ENCODE measurements at regions not wholly inside any gene's neighbourhood (a gene's known extent, or its start where the extent isn't known, plus 50 kb on each side); places are given as distances from the start of the nearest gene placed in this dataset.

GRCh38 chr10:28375399-28376354 lies 72.8 kb upstream of the MPP7 start:
- Histone ChIP-seq H2BK15ac (ENCODE audit: low read depth, poor library complexity, severe bottlenecking) (no peak overlapping the region), H3K4me3 (ENCODE audit: insufficient read depth in 1 of 2, low read depth in 1 of 2, low read length in 2 of 2) (no peak overlapping the region), H3K23ac (ENCODE audit: low read length in 2 of 2) (no peak overlapping the region), H3K18ac (ENCODE audit: low read depth in 1 of 2, low read length in 2 of 2) (no peak overlapping the region), H3K27me3 (ENCODE audit: control insufficient read depth in 1 of 2, insufficient read depth in 1 of 2, low read length in 2 of 2) (peaks cover 0 to 12% of the 10 kb centered on the region in 2 experiments), H3K9me3 (ENCODE audit: control insufficient read depth, low read length) (no peaks in the 10 kb centered on the region), H3K9ac (ENCODE audit: low read length) (no peak overlapping the region), H2AK5ac (ENCODE audit: low read length, severe bottlenecking) (no peak overlapping the region), H2BK12ac (ENCODE audit: low read length in 2 of 2) (no peak overlapping the region), H2BK120ac (ENCODE audit: low read depth, low read length) (no peak overlapping the region), H3K79me1 (replicated peaks; ENCODE audit: low read length, poor library complexity, severe bottlenecking) (no peaks in the 10 kb centered on the region), H3K4ac (ENCODE audit: low read depth in 1 of 2, low read length in 2 of 2) (no peak overlapping the region), H4K91ac (ENCODE audit: low read length) (no peak overlapping the region), H4K8ac (ENCODE audit: low read length) (no peak overlapping the region), H2AFZ (ENCODE audit: low read depth, low read length) (no peak overlapping the region), H3K27ac (ENCODE audit: low read length, poor library complexity, severe bottlenecking) (no peak overlapping the region), H3K14ac (ENCODE audit: low read length in 2 of 2) (no peak overlapping the region), H3K4me1 (ENCODE audit: control insufficient read depth, insufficient read depth, low read depth, low read length) (no peaks in the 10 kb centered on the region), H3K4me2 (ENCODE audit: low read length, poor library complexity, severe bottlenecking) (no peak overlapping the region), H2BK5ac (ENCODE audit: low read depth, low read length, poor library complexity, severe bottlenecking) (no peak overlapping the region), H3K36me3 (ENCODE audit: control insufficient read depth in 1 of 2, insufficient read depth in 2 of 2, low read depth in 1 of 2, low read length in 2 of 2) (no peaks in the 10 kb centered on the region)
- peak; percentile 17 for DNase-seq
- 66% methylated on average over 9 of the region's 10 CpGs for WGBS

- Histone ChIP-seq H3K23ac (ENCODE audit: low read length in 2 of 2) (no peak overlapping the region), H2BK120ac (ENCODE audit: low read depth, low read length) (no peak overlapping the region), H3K4ac (ENCODE audit: low read depth in 1 of 2, low read length in 2 of 2) (no peak overlapping the region), H2BK5ac (ENCODE audit: low read depth, low read length, poor library complexity, severe bottlenecking) (no peak overlapping the region), H3K4me2 (ENCODE audit: low read length, poor library complexity, severe bottlenecking) (no peak overlapping the region), H2BK12ac (ENCODE audit: low read length in 2 of 2) (no peak overlapping the region), H3K9me3 (ENCODE audit: control insufficient read depth, low read length) (no peaks in the 10 kb centered on the region), H3K4me1 (ENCODE audit: control insufficient read depth, insufficient read depth, low read depth, low read length) (no peaks in the 10 kb centered on the region), H3K79me1 (replicated peaks; ENCODE audit: low read length, poor library complexity, severe bottlenecking) (no peaks in the 10 kb centered on the region), H3K27ac (ENCODE audit: low read length, poor library complexity, severe bottlenecking) (no peak overlapping the region), H3K4me3 (ENCODE audit: insufficient read depth in 1 of 2, low read depth in 1 of 2, low read length in 2 of 2) (no peak overlapping the region), H3K36me3 (ENCODE audit: control insufficient read depth in 1 of 2, insufficient read depth in 2 of 2, low read depth in 1 of 2, low read length in 2 of 2) (no peaks in the 10 kb centered on the region), H3K18ac (ENCODE audit: low read depth in 1 of 2, low read length in 2 of 2) (no peak overlapping the region), H3K14ac (ENCODE audit: low read length in 2 of 2) (no peak overlapping the region), H2BK15ac (ENCODE audit: low read depth, poor library complexity, severe bottlenecking) (no peak overlapping the region), H3K27me3 (ENCODE audit: control insufficient read depth in 1 of 2, insufficient read depth in 1 of 2, low read length in 2 of 2) (peaks cover 0 to 12% of the 10 kb centered on the region in 2 experiments), H2AFZ (ENCODE audit: low read depth, low read length) (no peak overlapping the region), H4K91ac (ENCODE audit: low read length) (no peak overlapping the region), H3K9ac (ENCODE audit: low read length) (no peak overlapping the region), H4K8ac (ENCODE audit: low read length) (no peak overlapping the region), H2AK5ac (ENCODE audit: low read length, severe bottlenecking) (no peak overlapping the region)
- 72% methylated on average over 8 of the region's 8 CpGs for WGBS
- no peak for DNase-seq
Measured at GRCh38 chr10:28378986-28379585, 76.2 kb upstream of the MPP7 start.

GRCh38 chr10:28381466-28381865 lies 78.6 kb upstream of the MPP7 start:
- H2BK120ac ChIP-seq (ENCODE audit: low read depth, low read length) = no peak overlapping the region
- H3K9me3 ChIP-seq (ENCODE audit: control insufficient read depth, low read length) = no peaks in the 10 kb centered on the region
- H2BK15ac ChIP-seq (ENCODE audit: low read depth, poor library complexity, severe bottlenecking) = no peak overlapping the region
- no peak overlapping the region for H2BK12ac ChIP-seq (ENCODE audit: low read length in 2 of 2)
- no peak overlapping the region for H3K4ac ChIP-seq (ENCODE audit: low read depth in 1 of 2, low read length in 2 of 2)
- H3K14ac ChIP-seq (ENCODE audit: low read length in 2 of 2) = no peak overlapping the region
- H2BK5ac ChIP-seq (ENCODE audit: low read depth, low read length, poor library complexity, severe bottlenecking) = no peak overlapping the region
- H3K23ac ChIP-seq (ENCODE audit: low read length in 2 of 2) = no peak overlapping the region
- H3K27me3 ChIP-seq (ENCODE audit: control insufficient read depth in 1 of 2, insufficient read depth in 1 of 2, low read length in 2 of 2) = peaks cover 8 to 29% of the 10 kb centered on the region in 2 experiments
- H3K36me3 ChIP-seq (ENCODE audit: control insufficient read depth in 1 of 2, insufficient read depth in 2 of 2, low read depth in 1 of 2, low read length in 2 of 2) = no peaks in the 10 kb centered on the region
- no peak overlapping the region for H3K18ac ChIP-seq (ENCODE audit: low read depth in 1 of 2, low read length in 2 of 2)
- H3K9ac ChIP-seq (ENCODE audit: low read length) = no peak overlapping the region
- H3K4me3 ChIP-seq (ENCODE audit: insufficient read depth in 1 of 2, low read depth in 1 of 2, low read length in 2 of 2) = no peak overlapping the region
- H2AK5ac ChIP-seq (ENCODE audit: low read length, severe bottlenecking) = no peak overlapping the region
- no peak overlapping the region for H2AFZ ChIP-seq (ENCODE audit: low read depth, low read length)
- no peak overlapping the region for H3K27ac ChIP-seq (ENCODE audit: low read length, poor library complexity, severe bottlenecking)
- no peak overlapping the region for H4K8ac ChIP-seq (ENCODE audit: low read length)
- H4K91ac ChIP-seq (ENCODE audit: low read length) = no peak overlapping the region
- DNase-seq = no peak
- no peaks in the 10 kb centered on the region for H3K4me1 ChIP-seq (ENCODE audit: control insufficient read depth, insufficient read depth, low read depth, low read length)
- H3K4me2 ChIP-seq (ENCODE audit: low read length, poor library complexity, severe bottlenecking) = no peak overlapping the region
- no peaks in the 10 kb centered on the region for H3K79me1 ChIP-seq (replicated peaks; ENCODE audit: low read length, poor library complexity, severe bottlenecking)

DNA sequence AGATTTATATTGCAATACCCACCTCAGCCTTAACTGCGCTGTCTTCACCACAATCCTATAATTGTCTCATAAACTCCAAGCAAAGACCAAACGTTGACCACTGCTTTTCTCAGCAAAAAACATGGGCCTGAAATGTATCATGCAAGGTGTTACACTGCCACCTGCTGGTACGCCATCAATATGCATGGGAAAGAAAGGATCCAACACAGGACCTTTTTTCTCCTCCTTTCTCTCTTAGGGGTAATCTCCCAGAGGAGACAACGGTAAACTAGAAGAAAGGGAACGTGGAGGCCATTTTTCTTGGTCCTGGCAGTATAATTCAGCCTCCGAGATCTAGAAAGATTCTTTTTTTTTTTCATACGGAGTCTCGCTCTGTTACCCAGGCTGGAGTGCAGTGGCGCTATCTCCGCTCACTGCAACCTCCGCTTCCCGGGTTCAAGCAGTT lies 79.1 kb upstream of the MPP7 start:
- Histone ChIP-seq H3K4me1 (ENCODE audit: control insufficient read depth, insufficient read depth, low read depth, low read length) (no peaks in the 10 kb centered on the region), H3K27me3 (ENCODE audit: control insufficient read depth in 1 of 2, insufficient read depth in 1 of 2, low read length in 2 of 2) (peaks cover 8 to 29% of the 10 kb centered on the region in 2 experiments), H3K9me3 (ENCODE audit: control insufficient read depth, low read length) (no peaks in the 10 kb centered on the region), H4K91ac (ENCODE audit: low read length) (no peak overlapping the region), H3K4me2 (ENCODE audit: low read length, poor library complexity, severe bottlenecking) (no peak overlapping the region), H2BK15ac (ENCODE audit: low read depth, poor library complexity, severe bottlenecking) (no peak overlapping the region), H2AFZ (ENCODE audit: low read depth, low read length) (no peak overlapping the region), H3K23ac (ENCODE audit: low read length in 2 of 2) (no peak overlapping the region), H3K79me1 (replicated peaks; ENCODE audit: low read length, poor library complexity, severe bottlenecking) (no peaks in the 10 kb centered on the region), H3K36me3 (ENCODE audit: control insufficient read depth in 1 of 2, insufficient read depth in 2 of 2, low read depth in 1 of 2, low read length in 2 of 2) (no peaks in the 10 kb centered on the region), H3K4ac (ENCODE audit: low read depth in 1 of 2, low read length in 2 of 2) (no peak overlapping the region), H3K4me3 (ENCODE audit: insufficient read depth in 1 of 2, low read depth in 1 of 2, low read length in 2 of 2) (peak overlapping the region in 1 of 2 experiments; percentile 39), H3K27ac (ENCODE audit: low read length, poor library complexity, severe bottlenecking) (no peak overlapping the region), H2BK120ac (ENCODE audit: low read depth, low read length) (no peak overlapping the region), H3K9ac (ENCODE audit: low read length) (peak overlapping the region; percentile 51), H2AK5ac (ENCODE audit: low read length, severe bottlenecking) (no peak overlapping the region), H3K18ac (ENCODE audit: low read depth in 1 of 2, low read length in 2 of 2) (no peak overlapping the region), H2BK5ac (ENCODE audit: low read depth, low read length, poor library complexity, severe bottlenecking) (no peak overlapping the region), H4K8ac (ENCODE audit: low read length) (no peak overlapping the region), H3K14ac (ENCODE audit: low read length in 2 of 2) (no peak overlapping the region), H2BK12ac (ENCODE audit: low read length in 2 of 2) (no peak overlapping the region)
- WGBS = 45% methylated on average over 12 of the region's 12 CpGs
- peak; percentile 86 for DNase-seq

Data from mesenchymal stem cell (in vitro differentiated cells and primary cell).